GM23248 (cell line): ENCODE measurements at regions not wholly inside any gene's neighbourhood (a gene's known extent, or its start where the extent isn't known, plus 50 kb on each side); places are given as distances from the start of the nearest gene placed in this dataset.

Experiments used
- EZH2 ChIP-seq: fragments of 200-600 bp; sonication (generic); IDR thresholded peaks from 2 replicates; pipeline ENCODE4 v1.6.1; 2018; ENCODE audit warnings: antibody characterized with exemption, mild to moderate bottlenecking; ENCODE audit not compliant: insufficient read depth, poor library complexity, severe bottlenecking
- EZH2phosphoT487 ChIP-seq: fragments of 200-600 bp; sonication (generic); IDR thresholded peaks from 2 replicates; pipeline ENCODE4 v1.6.1; 2018; ENCODE audit warnings: antibody characterized with exemption, moderate library complexity, mild to moderate bottlenecking, low read depth; ENCODE audit not compliant: insufficient read depth

DNA sequence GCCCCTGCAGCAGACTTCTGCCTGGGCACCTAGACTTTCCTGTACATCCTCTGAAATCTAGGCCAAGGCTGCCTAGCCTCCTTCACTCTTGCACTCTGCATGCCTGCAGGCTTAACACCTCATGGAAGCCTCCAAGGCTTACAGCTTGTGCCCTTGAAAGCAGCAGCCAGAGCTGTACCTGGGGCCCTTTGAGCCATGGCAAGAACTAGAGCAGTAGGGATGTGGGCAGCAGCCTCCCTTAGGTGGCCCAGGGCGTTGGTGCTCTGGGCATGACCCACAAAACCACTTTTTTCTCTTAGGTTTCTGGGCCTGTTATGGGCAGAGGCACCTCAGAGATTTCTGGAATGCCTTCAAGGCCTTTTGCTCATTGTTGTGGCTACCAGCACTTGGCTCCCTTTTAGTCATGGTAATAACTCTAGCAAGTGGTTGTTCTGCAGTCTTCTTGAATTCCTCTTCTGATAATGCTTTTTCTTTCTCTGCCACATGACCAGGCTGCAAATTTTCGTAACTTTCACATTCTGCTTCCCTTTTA is 606.2 kb downstream of the TLE4 start:
- TF ChIP-seq EZH2phosphoT487 (no peak), EZH2 (no peak)
